Gastrocnemius medialis (tissue), 4 donors: ENCODE measurements at regions not wholly inside any gene's neighbourhood (a gene's known extent, or its start where the extent isn't known, plus 50 kb on each side); places are given as distances from the start of the nearest gene placed in this dataset.

Source experiments
- POLR2A ChIP-seq, 2 donors: fragments of 450-650 bp; IDR thresholded peaks; one replicate each; pipeline ENCODE4 v1.6.1; 2017; ENCODE audit warnings: antibody characterized with exemption in 2 of 2, mild to moderate bottlenecking in 2 of 2, moderate library complexity in 2 of 2
- TF ChIP-seq, protein P1 (sequence below), 5 experiments: fragments of 450-650 bp in 3 of 5; fragments of 200-600 bp in 2 of 5; sonication (generic) in 2 of 5; IDR thresholded peaks in 4 of 5; conservative IDR thresholded peaks in 1 of 5; 1 replicate in 4 of 5; 2 replicates in 1 of 5; pipeline ENCODE4 v1.5.1; 2016 to 2019; ENCODE audit warnings: antibody characterized with exemption in 5 of 5, mild to moderate bottlenecking in 3 of 5, moderate library complexity in 3 of 5

DNA sequence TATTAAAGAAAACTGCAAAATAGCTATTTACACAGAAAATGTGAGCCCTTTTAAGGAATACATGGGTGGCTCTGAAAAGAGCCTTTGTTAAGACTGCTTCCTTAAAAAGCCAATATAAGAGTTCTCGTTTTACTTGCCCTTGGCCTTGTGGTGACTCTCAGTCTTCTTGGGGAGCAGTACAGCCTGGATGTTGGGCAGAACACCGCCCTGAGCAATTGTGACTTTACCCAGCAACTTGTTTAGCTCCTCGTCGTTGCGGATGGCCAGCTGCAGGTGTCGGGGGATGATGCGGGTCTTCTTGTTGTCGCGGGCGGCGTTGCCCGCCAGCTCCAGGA lies 111.5 kb downstream of the HFE start:
- no peak for TF ChIP-seq POLR2A (IDR thresholded peaks at IDR 0.05)
- TF ChIP-seq, protein P1, sequence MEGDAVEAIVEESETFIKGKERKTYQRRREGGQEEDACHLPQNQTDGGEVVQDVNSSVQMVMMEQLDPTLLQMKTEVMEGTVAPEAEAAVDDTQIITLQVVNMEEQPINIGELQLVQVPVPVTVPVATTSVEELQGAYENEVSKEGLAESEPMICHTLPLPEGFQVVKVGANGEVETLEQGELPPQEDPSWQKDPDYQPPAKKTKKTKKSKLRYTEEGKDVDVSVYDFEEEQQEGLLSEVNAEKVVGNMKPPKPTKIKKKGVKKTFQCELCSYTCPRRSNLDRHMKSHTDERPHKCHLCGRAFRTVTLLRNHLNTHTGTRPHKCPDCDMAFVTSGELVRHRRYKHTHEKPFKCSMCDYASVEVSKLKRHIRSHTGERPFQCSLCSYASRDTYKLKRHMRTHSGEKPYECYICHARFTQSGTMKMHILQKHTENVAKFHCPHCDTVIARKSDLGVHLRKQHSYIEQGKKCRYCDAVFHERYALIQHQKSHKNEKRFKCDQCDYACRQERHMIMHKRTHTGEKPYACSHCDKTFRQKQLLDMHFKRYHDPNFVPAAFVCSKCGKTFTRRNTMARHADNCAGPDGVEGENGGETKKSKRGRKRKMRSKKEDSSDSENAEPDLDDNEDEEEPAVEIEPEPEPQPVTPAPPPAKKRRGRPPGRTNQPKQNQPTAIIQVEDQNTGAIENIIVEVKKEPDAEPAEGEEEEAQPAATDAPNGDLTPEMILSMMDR (IDR thresholded peaks at IDR 0.05 in 4 of 5, conservative IDR thresholded peaks at IDR 0.05 in 1 of 5), result no peak
